ENCODE measurements at regions not wholly inside any gene's neighbourhood (a gene's known extent, or its start where the extent isn't known, plus 50 kb on each side); places are given as distances from the start of the nearest gene placed in this dataset.
"Not testable (repeated sequence)": the region's sequence is repeated elsewhere in the genome, so short reads cannot be mapped to it uniquely, and the experiment has no call there.

- Histone ChIP-seq H3K9ac (ENCODE audit: low read length in 3 of 3) (no peak overlapping the region), H3K4me1 (ENCODE audit: control insufficient read depth in 2 of 3, insufficient read depth in 2 of 3, low read depth in 1 of 3, low read length in 3 of 3) (peaks cover 3 to 7% (median 3%) of the 10 kb centered on the region in 3 donors), H3K36me3 (ENCODE audit: control insufficient read depth in 2 of 3, insufficient read depth in 3 of 3, low read length in 3 of 3) (no peaks in the 10 kb centered on the region), H3K27me3 (ENCODE audit: control insufficient read depth, insufficient read depth, low read length) (no peaks in the 10 kb centered on the region), H3K27ac (ENCODE audit: low read depth in 2 of 2, low read length in 2 of 2) (no peak overlapping the region), H3K9me3 (ENCODE audit: control insufficient read depth in 2 of 3, insufficient read depth in 1 of 3, low read length in 3 of 3) (no peaks in the 10 kb centered on the region), H3K4me3 (ENCODE audit: low read length in 3 of 3) (no peak overlapping the region)
- TF ChIP-seq CTCF (IDR thresholded peaks at IDR 0.05; ENCODE audit: borderline replicate concordance, extremely low read depth, insufficient read depth): no peak
- DNase-seq (no peak), FAIRE-seq (no peak)
- intact Hi-C loops (cut with DNase I): no loop called here
These were observed 99.4 kb upstream of the CDC42EP3 start for GRCh38 chr2:37770797-37771196.

- no peak overlapping the region for H3K4me3 ChIP-seq (ENCODE audit: low read length in 3 of 3)
- DNase-seq: no peak
- no peaks in the 10 kb centered on the region for H3K36me3 ChIP-seq (ENCODE audit: control insufficient read depth in 2 of 3, insufficient read depth in 3 of 3, low read length in 3 of 3)
- H3K4me1 ChIP-seq (ENCODE audit: control insufficient read depth in 2 of 3, insufficient read depth in 2 of 3, low read depth in 1 of 3, low read length in 3 of 3): peaks cover 3 to 7% (median 3%) of the 10 kb centered on the region in 3 donors
- intact Hi-C loops (cut with DNase I): no loop called here
- no peaks in the 10 kb centered on the region for H3K27me3 ChIP-seq (ENCODE audit: control insufficient read depth, insufficient read depth, low read length)
- H3K9ac ChIP-seq (ENCODE audit: low read length in 3 of 3): no peak overlapping the region
- FAIRE-seq: no peak
- H3K9me3 ChIP-seq (ENCODE audit: control insufficient read depth in 2 of 3, insufficient read depth in 1 of 3, low read length in 3 of 3): no peaks in the 10 kb centered on the region
- no peak for TF ChIP-seq CTCF (IDR thresholded peaks at IDR 0.05; ENCODE audit: borderline replicate concordance, extremely low read depth, insufficient read depth)
- no peak overlapping the region for H3K27ac ChIP-seq (ENCODE audit: low read depth in 2 of 2, low read length in 2 of 2)
These were observed 100.2 kb upstream of the CDC42EP3 start for GRCh38 chr2:37771600-37772088.

- H3K9ac ChIP-seq (ENCODE audit: low read length in 3 of 3): no peak overlapping the region
- H3K9me3 ChIP-seq (ENCODE audit: control insufficient read depth in 2 of 3, insufficient read depth in 1 of 3, low read length in 3 of 3): no peaks in the 10 kb centered on the region
- TF ChIP-seq CTCF (IDR thresholded peaks at IDR 0.05; ENCODE audit: borderline replicate concordance, extremely low read depth, insufficient read depth): no peak
- H3K4me3 ChIP-seq (ENCODE audit: low read length in 3 of 3): no peak overlapping the region
- H3K27me3 ChIP-seq (ENCODE audit: control insufficient read depth, insufficient read depth, low read length): no peaks in the 10 kb centered on the region
- DNase-seq: no peak
- H3K27ac ChIP-seq (ENCODE audit: low read depth in 2 of 2, low read length in 2 of 2): no peak overlapping the region
- no peak for FAIRE-seq
- intact Hi-C loops (cut with DNase I): no loop called here
- no peaks in the 10 kb centered on the region for H3K36me3 ChIP-seq (ENCODE audit: control insufficient read depth in 2 of 3, insufficient read depth in 3 of 3, low read length in 3 of 3)
- H3K4me1 ChIP-seq (ENCODE audit: control insufficient read depth in 2 of 3, insufficient read depth in 2 of 3, low read depth in 1 of 3, low read length in 3 of 3): peaks cover 0 to 6% (median 2%) of the 10 kb centered on the region in 3 donors
These were observed 102.1 kb upstream of the CDC42EP3 start for GRCh38 chr2:37773371-37774130.

- intact Hi-C loops (cut with DNase I); H3K27ac ChIP-seq (ENCODE audit: low read depth in 2 of 2, low read length in 2 of 2); DNase-seq; H3K4me1 ChIP-seq (ENCODE audit: control insufficient read depth in 2 of 3, insufficient read depth in 2 of 3, low read depth in 1 of 3, low read length in 3 of 3); H3K36me3 ChIP-seq (ENCODE audit: control insufficient read depth in 2 of 3, insufficient read depth in 3 of 3, low read length in 3 of 3); H3K4me3 ChIP-seq (ENCODE audit: low read length in 3 of 3); H3K27me3 ChIP-seq (ENCODE audit: control insufficient read depth, insufficient read depth, low read length); H3K9ac ChIP-seq (ENCODE audit: low read length in 3 of 3); FAIRE-seq; H3K9me3 ChIP-seq (ENCODE audit: control insufficient read depth in 2 of 3, insufficient read depth in 1 of 3, low read length in 3 of 3): not testable (repeated sequence)
These were observed 102.9 kb upstream of the CDC42EP3 start for GRCh38 chr2:37774171-37774944.

Measured in kidney (tissue), 13 donors.